HEK293T (cell line): ENCODE measurements at regions not wholly inside any gene's neighbourhood (a gene's known extent, or its start where the extent isn't known, plus 50 kb on each side); places are given as distances from the start of the nearest gene placed in this dataset.

Experiments used
- CTCF ChIA-PET: fragments of 350-600 bp; formaldehyde crosslinking; extraction: SDS; loops from one replicate; lab custom pipeline; 2021; ENCODE audit warnings: antibody characterized with exemption, inconsistent platforms; lab: Yijun Ruan, JAX
- POLR2A ChIA-PET: fragments of 350-600 bp; formaldehyde crosslinking; extraction: SDS; loops from one replicate; lab custom pipeline; 2020; ENCODE audit warnings: antibody characterized with exemption, inconsistent platforms; lab: Yijun Ruan, JAX
- DNase-seq: peaks from one replicate; pipeline ENCODE4 v3.0.0; 2012; ENCODE audit warnings: mixed read lengths; ENCODE audit errors: extremely low spot score
- ARNT ChIP-seq: fragments of 450-650 bp; IDR thresholded peaks from 2 replicates; pipeline ENCODE4 v1.6.1; 2017; ENCODE audit warnings: mild to moderate bottlenecking
- BHLHE40 ChIP-seq: fragments of 450-650 bp; IDR thresholded peaks from 2 replicates; pipeline ENCODE4 v1.6.1; 2016; ENCODE audit warnings: mild to moderate bottlenecking, moderate library complexity, borderline replicate concordance
- CTBP1 ChIP-seq: fragments of 450-650 bp; IDR thresholded peaks from 2 replicates; pipeline ENCODE4 v1.6.1; 2016; ENCODE audit warnings: borderline replicate concordance
- ELF4 ChIP-seq: fragments of 450-650 bp; IDR thresholded peaks from 2 replicates; pipeline ENCODE4 v1.6.1; 2017; ENCODE audit warnings: antibody characterized with exemption
- FOXA1 ChIP-seq: fragments of 450-650 bp; IDR thresholded peaks from 2 replicates; pipeline ENCODE4 v1.6.1; 2016; ENCODE audit warnings: mild to moderate bottlenecking
- FOXK2 ChIP-seq: fragments of 450-650 bp; IDR thresholded peaks from 2 replicates; pipeline ENCODE4 v1.6.1; 2016; ENCODE audit warnings: mild to moderate bottlenecking
- FOXM1 ChIP-seq: fragments of 450-650 bp; IDR thresholded peaks from 2 replicates; pipeline ENCODE4 v1.6.1; 2017; ENCODE audit warnings: mild to moderate bottlenecking, borderline replicate concordance
- HDGF ChIP-seq: fragments of 450-650 bp; IDR thresholded peaks from 2 replicates; pipeline ENCODE4 v1.6.1; 2017; ENCODE audit warnings: antibody characterized with exemption, borderline replicate concordance
- L3MBTL2 ChIP-seq: fragments of 450-650 bp; conservative IDR thresholded peaks from 2 replicates; pipeline ENCODE4 v1.6.1; 2016; ENCODE audit warnings: mild to moderate bottlenecking
- LEF1 ChIP-seq: fragments of 450-650 bp; IDR thresholded peaks from 2 replicates; pipeline ENCODE4 v1.6.1; 2017; ENCODE audit warnings: mild to moderate bottlenecking, borderline replicate concordance
- NFRKB ChIP-seq: fragments of 450-650 bp; IDR thresholded peaks from 2 replicates; pipeline ENCODE4 v1.6.1; 2016; ENCODE audit warnings: mild to moderate bottlenecking, moderate library complexity
- SP1 ChIP-seq: fragments of 450-650 bp; IDR thresholded peaks from 2 replicates; pipeline ENCODE4 v1.6.1; 2017
- SUZ12 ChIP-seq: fragments of 450-650 bp; IDR thresholded peaks from 2 replicates; pipeline ENCODE4 v1.6.1; 2016; ENCODE audit warnings: mild to moderate bottlenecking
- TARDBP ChIP-seq: fragments of 450-650 bp; IDR thresholded peaks from 2 replicates; pipeline ENCODE4 v1.6.1; 2016
- ZNF384 ChIP-seq: fragments of 450-650 bp; IDR thresholded peaks from 2 replicates; pipeline ENCODE4 v1.6.1; 2016
- TF ChIP-seq, protein P1 (sequence below): fragments of 450-650 bp; IDR thresholded peaks from 2 replicates; pipeline ENCODE4 v1.6.1; 2016

DNA sequence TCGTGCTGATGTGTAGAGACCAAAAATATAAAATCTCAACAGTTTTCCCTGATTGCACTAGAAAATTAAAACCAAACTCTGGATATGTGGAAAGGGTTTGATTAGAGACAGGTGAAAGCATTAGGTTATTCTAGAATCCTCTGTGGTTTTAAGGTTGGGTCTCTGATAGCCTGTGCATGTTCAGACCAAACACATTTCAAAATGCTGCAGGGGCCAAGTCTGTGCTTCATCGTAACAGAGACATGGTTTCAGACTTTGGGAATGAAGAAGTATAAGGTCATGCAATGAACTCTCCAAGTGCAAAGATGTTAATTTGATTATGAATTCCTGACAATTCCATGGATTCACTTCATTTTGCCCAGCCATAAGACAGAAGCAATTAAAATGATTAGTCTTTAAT is 261.0 kb upstream of the KCNJ16 start:
- DNase-seq, result no peak
- POLR2A ChIA-PET, result no interaction called here
- TF ChIP-seq NFRKB (no peak), FOXK2 (no peak), LEF1 (no peak), ARNT (no peak), L3MBTL2 (no peak), SUZ12 (no peak), CTBP1 (no peak), HDGF (no peak), FOXM1 (no peak), ZNF384 (no peak), ELF4 (no peak), TARDBP (no peak), SP1 (no peak)
- TF ChIP-seq, protein P1, sequence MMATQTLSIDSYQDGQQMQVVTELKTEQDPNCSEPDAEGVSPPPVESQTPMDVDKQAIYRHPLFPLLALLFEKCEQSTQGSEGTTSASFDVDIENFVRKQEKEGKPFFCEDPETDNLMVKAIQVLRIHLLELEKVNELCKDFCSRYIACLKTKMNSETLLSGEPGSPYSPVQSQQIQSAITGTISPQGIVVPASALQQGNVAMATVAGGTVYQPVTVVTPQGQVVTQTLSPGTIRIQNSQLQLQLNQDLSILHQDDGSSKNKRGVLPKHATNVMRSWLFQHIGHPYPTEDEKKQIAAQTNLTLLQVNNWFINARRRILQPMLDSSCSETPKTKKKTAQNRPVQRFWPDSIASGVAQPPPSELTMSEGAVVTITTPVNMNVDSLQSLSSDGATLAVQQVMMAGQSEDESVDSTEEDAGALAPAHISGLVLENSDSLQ, result no peak
- CTCF ChIA-PET, result no interaction called here

DNA sequence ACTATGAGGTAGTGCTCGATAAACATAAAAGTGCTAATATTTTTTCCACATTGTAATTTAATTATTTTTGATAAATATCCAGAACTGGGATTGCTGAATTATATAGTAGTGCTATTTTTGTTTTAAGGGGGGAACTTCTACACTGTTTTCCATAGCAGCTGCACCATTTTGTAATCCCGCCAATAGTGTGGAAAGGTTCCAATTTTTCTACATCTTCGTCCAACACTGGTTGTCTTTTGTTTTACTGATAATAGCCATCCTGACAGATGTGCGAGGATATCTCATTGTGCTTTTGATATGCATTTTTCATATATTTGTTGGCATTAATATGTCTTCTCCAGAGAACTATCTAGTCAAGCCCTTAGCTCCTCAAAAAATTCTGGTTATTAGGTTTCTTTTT is 259.6 kb upstream of the KCNJ16 start:
- no peak for TF ChIP-seq SP1
- TF ChIP-seq FOXA1, result no peak
- TF ChIP-seq TARDBP, result no peak
- TF ChIP-seq CTBP1, result no peak
- TF ChIP-seq FOXK2, result no peak
- no peak for TF ChIP-seq LEF1
- TF ChIP-seq, protein P1, result no peak
- ChIA-PET POLR2A (no interaction called here), CTCF (interaction anchor here (0.6 kb wide), 1 partner anchor 42 kb away, joined by 3 read pairs; no protein-coding TSS in a partner anchor)
- no peak for DNase-seq

- TF ChIP-seq SP1 (no peak), BHLHE40 (no peak), FOXK2 (no peak), ZNF384 (no peak), FOXA1 (no peak), LEF1 (no peak), L3MBTL2 (no peak), ELF4 (no peak), FOXM1 (no peak), NFRKB (no peak), ARNT (no peak), CTBP1 (no peak), HDGF (no peak), TARDBP (no peak), SUZ12 (no peak)
- TF ChIP-seq, protein P1, result no peak
- CTCF ChIA-PET, result no interaction called here
- DNase-seq, result no peak
- POLR2A ChIA-PET, result no interaction called here
Measured at GRCh38 chr17:69818467-69818866, 256.6 kb upstream of the KCNJ16 start.

- POLR2A ChIA-PET, result no interaction called here
- DNase-seq, result no peak
- TF ChIP-seq ELF4, result no peak
- TF ChIP-seq FOXK2, result no peak
- TF ChIP-seq NFRKB, result no peak
- no peak for TF ChIP-seq L3MBTL2
- no peak for TF ChIP-seq ARNT
- TF ChIP-seq SUZ12, result no peak
- CTCF ChIA-PET, result no interaction called here
Measured at GRCh38 chr17:69819316-69820087, 255.5 kb upstream of the KCNJ16 start.

DNA sequence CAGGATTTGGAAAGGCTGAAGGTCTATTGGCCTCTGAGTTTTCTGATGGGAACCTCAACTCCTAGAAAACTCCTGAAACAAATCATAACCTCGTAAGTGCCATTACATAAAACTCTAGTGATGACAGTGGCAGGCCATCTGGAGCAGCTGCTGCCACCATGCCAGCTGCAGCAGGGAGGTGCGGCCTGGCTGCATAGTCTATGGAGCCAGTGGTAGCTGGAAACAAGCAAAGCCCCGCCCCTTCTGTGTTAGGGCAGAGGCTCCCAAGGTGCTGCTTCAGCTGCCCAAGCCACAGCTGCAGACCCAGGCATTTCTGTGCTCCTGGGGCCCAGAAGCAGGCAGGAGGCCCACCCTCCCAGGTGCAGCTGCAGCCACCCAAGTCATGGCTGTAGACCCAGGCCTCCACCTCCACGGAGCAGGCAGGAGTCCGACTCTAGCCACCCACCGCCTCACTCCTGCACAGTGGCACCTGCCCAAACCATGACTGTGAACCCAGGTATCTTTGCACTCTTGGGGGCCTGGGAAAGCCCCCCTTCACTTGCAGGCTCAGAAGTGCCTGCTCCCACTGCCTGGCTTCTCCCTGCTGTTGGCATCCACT is 254.1 kb upstream of the KCNJ16 start:
- ChIA-PET POLR2A (no interaction called here), CTCF (interaction anchor here (0.6 kb wide), 1 partner anchor 31 kb away, joined by 3 read pairs; no protein-coding TSS in a partner anchor)
- no peak for TF ChIP-seq FOXK2
- TF ChIP-seq HDGF, result no peak
- TF ChIP-seq CTBP1, result no peak
- no peak for TF ChIP-seq SUZ12
- TF ChIP-seq, protein P1, result no peak
- no peak for TF ChIP-seq ZNF384
- no peak for TF ChIP-seq TARDBP
- TF ChIP-seq NFRKB, result no peak
- TF ChIP-seq FOXA1, result no peak
- TF ChIP-seq SP1, result no peak
- TF ChIP-seq L3MBTL2, result no peak
- no peak for TF ChIP-seq ELF4
- TF ChIP-seq ARNT, result no peak
- no peak for TF ChIP-seq LEF1
- no peak for TF ChIP-seq FOXM1
- no peak for TF ChIP-seq BHLHE40
- DNase-seq, result no peak
